ENCODE measurements at regions not wholly inside any gene's neighbourhood (a gene's known extent, or its start where the extent isn't known, plus 50 kb on each side); places are given as distances from the start of the nearest gene placed in this dataset.

DNA sequence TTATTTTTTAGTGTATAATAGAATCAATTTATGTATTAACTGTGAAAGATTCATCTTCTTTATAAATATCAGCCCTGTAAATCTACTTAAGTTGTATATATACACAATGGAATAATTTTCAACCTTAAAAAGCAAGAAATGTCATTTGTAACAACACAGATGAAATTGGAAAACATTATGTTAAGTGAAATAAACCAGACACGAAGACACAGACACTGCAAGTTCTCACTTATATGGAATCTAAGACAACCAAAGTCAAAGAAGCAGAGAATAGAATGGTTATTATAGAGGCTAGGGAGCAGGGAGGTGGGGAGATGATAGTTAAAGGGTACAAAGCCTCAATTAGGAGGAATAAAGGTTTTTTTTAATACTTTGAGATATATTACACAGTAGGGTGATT lies 1404.4 kb downstream of the HACE1 start:
- TF ChIP-seq, protein P1, sequence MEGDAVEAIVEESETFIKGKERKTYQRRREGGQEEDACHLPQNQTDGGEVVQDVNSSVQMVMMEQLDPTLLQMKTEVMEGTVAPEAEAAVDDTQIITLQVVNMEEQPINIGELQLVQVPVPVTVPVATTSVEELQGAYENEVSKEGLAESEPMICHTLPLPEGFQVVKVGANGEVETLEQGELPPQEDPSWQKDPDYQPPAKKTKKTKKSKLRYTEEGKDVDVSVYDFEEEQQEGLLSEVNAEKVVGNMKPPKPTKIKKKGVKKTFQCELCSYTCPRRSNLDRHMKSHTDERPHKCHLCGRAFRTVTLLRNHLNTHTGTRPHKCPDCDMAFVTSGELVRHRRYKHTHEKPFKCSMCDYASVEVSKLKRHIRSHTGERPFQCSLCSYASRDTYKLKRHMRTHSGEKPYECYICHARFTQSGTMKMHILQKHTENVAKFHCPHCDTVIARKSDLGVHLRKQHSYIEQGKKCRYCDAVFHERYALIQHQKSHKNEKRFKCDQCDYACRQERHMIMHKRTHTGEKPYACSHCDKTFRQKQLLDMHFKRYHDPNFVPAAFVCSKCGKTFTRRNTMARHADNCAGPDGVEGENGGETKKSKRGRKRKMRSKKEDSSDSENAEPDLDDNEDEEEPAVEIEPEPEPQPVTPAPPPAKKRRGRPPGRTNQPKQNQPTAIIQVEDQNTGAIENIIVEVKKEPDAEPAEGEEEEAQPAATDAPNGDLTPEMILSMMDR (IDR thresholded peaks at IDR 0.05) = no peak
- TF ChIP-seq ZFX (IDR thresholded peaks at IDR 0.05; ENCODE audit: borderline replicate concordance) = no peak

All from 22Rv1 (cell line).